T-helper 2 cell (primary cell): ENCODE measurements at regions not wholly inside any gene's neighbourhood (a gene's known extent, or its start where the extent isn't known, plus 50 kb on each side); places are given as distances from the start of the nearest gene placed in this dataset.
"Not testable (repeated sequence)": the region's sequence is repeated elsewhere in the genome, so short reads cannot be mapped to it uniquely, and the experiment has no call there.

Experiments
- DNase-seq, 5 experiments: peaks; one replicate each; pipeline versions ENCODE4 v3.0.0 to v3.0.0-alpha.2; 2012 to 2022

GRCh38 chr20:28562510-28562898 lies 2695.0 kb upstream of the DEFB115 start:
- no peak for DNase-seq

GRCh38 chr20:28562899-28563521 lies 2694.5 kb upstream of the DEFB115 start:
- not testable (repeated sequence) for DNase-seq

- not testable (repeated sequence) for DNase-seq
Observed at GRCh38 chr20:28564024-28564423, 2693.4 kb upstream of the DEFB115 start.

GRCh38 chr20:28564688-28565463 lies 2692.6 kb upstream of the DEFB115 start:
- DNase-seq = not testable (repeated sequence)

DNA sequence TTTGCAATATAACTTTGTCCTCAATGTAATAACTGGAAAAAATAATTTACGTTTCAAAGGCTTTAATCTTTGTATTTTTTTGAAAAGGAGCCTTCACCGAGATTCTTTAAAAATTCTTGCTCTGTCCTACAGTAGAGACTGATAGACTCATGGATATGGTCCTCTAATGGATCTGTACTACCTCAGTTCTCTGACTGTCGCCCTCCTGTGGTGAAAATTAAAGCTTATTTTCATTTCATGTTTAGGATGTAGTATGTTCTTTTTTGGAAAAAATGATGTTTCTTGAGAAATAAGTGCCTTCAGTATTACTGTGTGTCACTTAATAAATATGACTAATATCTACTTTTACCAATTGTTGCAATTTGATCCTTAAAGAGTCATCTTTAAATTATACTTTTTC lies 2681.5 kb upstream of the DEFB115 start:
- not testable (repeated sequence) for DNase-seq

DNA sequence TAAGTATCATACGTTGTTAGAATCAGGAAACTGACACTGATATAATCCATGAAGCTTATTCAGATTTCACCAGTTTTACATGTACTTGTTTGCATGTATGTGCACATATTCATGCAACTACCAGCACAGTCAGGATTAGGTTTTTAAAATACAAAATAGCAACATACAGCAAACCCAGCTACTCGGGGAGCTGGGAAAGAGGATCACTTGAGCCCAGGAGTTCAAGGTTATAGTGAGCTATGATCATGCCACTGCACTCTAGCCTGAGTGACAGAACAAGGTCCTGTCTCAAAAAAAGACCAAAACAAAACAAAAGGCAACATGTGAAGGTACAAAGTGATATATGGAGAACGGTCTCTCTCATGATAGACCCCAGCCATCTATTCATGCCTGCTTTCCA lies 2665.8 kb upstream of the DEFB115 start:
- DNase-seq = not testable (repeated sequence)

GRCh38 chr20:28593383-28593782 lies 2664.1 kb upstream of the DEFB115 start:
- peak in 1 of 5 experiments; percentile 51 for DNase-seq

- DNase-seq = not testable (repeated sequence)
Observed at GRCh38 chr20:28594476-28594875, 2663.0 kb upstream of the DEFB115 start.

- DNase-seq = not testable (repeated sequence)
Observed at GRCh38 chr20:28602006-28602402, 2655.5 kb upstream of the DEFB115 start.

DNA sequence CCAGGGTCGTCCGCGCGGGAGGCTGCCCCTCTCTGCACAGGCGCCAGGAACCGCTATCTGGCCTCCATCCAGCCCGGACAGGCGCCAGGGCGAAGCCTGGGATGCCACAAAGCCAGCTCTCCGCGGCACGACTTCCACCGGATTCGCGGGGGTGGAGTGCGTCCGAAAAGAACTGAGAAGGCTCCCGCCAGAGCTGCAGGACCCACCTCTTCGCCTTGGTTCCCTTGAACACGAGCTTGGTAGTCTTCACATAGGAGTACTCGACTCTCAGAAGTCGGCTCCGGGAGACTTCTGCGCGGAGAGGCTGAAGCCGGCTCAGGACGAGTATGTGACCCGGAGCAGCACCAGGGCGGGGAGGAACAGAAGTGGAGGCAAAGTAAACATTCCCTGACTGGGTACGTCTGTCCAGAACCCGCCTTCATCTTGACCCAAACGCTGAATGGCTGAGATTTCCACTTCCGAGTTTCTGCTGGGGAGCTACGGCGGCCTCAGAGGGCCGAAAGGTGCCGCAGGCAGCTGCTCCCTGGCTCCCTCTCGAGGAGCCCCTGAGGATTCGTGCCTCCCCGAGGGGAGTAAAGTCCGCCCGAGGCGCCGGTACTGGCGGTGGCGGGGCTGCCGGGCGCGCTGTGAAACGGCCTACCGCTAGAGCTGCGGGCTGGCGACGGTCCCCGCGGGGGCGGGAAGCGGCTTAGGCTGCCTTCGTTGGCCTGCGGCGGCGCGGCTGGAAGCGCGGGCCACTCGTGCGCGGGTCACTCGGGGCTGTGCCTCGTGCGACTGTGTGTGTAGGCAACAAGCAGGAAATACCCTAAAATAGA lies 2654.9 kb upstream of the DEFB115 start:
- peak; percentile 46 to 94 (median 69) for DNase-seq

GRCh38 chr20:28603218-28603577 lies 2654.3 kb upstream of the DEFB115 start:
- DNase-seq = not testable (repeated sequence)

DNA sequence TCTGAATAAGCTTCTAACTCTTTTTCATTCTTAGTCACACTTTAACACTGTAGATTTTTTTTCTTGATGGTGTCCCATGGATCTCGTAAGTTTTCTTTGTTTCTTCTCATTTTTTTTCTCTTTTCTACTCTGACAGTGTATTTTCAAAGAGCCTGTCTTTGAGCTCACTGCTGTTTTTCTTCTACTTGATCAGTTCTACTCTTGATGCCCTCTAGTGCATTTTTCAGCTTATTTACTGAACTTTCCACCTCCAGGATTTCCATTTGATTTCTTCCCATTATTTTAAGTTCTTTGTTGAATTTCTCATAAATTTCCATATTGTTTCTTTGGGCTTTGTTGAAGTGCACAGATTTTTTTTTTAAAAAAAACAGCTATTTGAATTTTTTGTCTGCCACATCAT lies 2641.1 kb upstream of the DEFB115 start:
- no peak for DNase-seq

- peak in 1 of 5 experiments; percentile 2 for DNase-seq
Observed at GRCh38 chr20:28619956-28620651, 2637.4 kb upstream of the DEFB115 start.

GRCh38 chr20:28625112-28625511 lies 2632.4 kb upstream of the DEFB115 start:
- not testable (repeated sequence) for DNase-seq

- DNase-seq = not testable (repeated sequence)
Observed at GRCh38 chr20:28640831-28641230, 2616.6 kb upstream of the DEFB115 start.
